GM18951 (cell line): ENCODE measurements at regions not wholly inside any gene's neighbourhood (a gene's known extent, or its start where the extent isn't known, plus 50 kb on each side); places are given as distances from the start of the nearest gene placed in this dataset.
"Not testable (repeated sequence)": the region's sequence is repeated elsewhere in the genome, so short reads cannot be mapped to it uniquely, and the experiment has no call there.

Source experiments
- POLR2A ChIP-seq: IDR thresholded peaks from 4 replicates; pipeline ENCODE4 v1.6.1; 2011; ENCODE audit warnings: mild to moderate bottlenecking; ENCODE audit not compliant: insufficient read length, insufficient read depth; ENCODE audit errors: extremely low read depth
- in situ Hi-C: fragments of 300-500 bp; cut with MboI; formaldehyde crosslinking; loops from one replicate; pipeline ENCODE4 v1.12.0; 2022; ENCODE audit warnings: low sequenced_read_pairs, mixed read lengths, inconsistent platforms; ENCODE audit not compliant: unreplicated experiment

DNA sequence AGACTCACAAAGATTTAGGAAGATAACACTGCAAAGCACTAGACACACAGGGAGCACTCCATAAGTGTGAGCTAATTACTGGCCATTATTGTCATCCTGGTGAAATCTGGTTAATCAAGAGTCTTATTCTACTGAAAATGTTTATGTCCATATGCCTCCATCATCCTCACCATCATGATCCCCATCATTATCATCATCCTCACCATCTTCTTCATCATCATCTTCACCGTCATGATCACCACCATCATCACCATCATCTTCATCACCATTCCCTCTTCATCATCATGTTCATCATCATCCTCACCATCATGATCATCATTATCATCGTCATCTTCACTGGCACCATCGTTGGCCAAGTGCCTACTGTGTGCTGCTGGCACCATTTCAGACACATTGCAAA, 76.3 kb upstream of the CARD11 start:
- in situ Hi-C loops: no loop called here

DNA sequence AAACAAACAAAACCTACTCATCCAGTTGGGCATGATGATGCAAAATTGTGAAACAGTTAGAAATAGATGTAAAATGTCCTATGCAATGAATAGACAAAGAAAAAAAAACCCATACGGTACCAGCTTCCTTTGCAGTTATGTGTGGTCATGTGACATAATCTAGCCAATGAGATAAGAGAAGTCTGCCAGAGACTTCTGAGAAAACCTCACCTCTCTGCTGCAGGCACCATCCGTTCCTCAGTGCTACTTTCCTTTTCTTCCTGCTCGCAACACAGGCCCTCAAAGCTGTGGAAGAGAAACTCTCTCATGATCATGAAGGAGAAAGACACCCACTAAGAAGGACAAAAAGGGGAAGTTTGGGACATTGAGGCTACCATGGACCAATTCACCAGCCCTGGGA, 76.8 kb upstream of the CARD11 start:
- in situ Hi-C loops: no loop called here
- TF ChIP-seq POLR2A: no peak

More for the DNA sequence above, 76.3 kb upstream of the CARD11 start:
- no peak for TF ChIP-seq POLR2A

DNA sequence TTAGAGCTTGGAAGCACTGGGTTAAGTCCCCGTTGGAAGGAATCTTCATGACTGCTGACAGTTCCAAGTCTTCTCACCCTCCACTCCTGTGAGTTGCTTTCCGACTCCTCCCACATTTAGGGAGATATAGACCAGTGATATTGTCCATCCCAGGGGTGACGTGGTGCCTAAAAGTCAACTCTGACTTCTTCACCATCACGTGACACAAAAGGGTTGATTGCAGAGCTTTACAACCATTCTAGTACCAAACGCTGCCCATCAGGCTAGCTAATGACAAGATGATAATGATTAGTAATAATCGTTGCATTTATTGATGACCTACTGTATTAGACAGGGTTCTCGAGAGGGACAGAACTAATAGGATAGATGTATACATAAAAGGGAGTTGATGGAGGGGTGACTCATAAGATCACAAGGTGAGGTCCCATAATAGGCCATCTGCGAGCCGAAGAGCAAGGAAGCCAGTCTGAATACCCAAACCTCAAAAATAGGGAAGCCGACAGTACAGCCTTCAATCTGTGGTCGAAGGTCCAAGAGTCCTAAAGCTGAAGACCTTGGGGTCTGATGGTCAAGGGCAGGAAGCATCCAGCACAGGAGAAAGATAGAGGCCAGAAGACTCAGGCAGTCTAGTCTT, 85.3 kb upstream of the CARD11 start:
- no peak for TF ChIP-seq POLR2A
- in situ Hi-C loops: no loop called here

DNA sequence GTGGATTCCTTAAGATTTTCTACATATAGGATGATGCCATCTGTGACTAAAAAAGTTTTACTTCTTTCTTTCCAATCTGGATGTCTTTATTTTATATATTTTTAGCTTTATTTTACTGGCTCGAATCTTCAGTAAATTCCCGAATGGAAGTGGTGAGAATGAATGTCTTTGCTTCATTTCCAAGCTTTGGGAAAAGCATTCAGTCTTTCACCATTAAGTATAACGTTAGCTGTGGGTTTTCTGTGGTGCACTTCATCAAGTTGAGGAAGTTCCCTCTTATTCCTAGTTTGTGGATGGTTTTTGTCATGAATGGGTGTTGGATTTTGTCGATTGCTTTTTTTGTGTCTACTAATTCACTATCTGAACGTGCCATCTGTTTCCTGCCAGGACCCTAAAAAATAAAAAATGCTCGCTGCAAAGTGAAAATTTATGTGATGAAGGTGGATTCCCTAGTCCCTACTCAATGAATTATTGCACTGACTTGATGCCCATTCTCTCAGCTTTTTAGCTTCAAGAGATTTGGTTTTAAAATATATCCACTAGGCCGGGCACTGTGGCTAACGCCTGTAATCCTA, 90.2 kb upstream of the CARD11 start:
- TF ChIP-seq POLR2A: no peak
- in situ Hi-C loops: no loop called here

DNA sequence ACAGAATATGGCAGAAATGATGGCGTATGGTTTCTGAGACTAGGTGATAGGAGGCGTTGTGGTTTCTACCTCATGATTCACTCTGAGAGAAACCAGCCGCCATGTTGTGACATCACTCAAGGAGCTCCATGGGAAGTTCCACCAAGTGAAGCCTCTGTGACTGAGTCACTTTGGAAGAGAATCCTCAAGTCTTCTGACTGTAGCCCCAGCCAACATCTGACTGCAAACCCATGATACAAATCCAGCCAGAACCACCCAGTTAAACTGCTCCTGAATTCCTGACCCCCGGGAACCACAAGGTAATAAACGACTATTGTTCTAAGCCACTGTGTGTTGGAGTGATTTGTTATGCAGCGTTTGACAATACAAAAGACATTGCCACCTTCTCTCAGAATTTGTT, 91.1 kb upstream of the CARD11 start:
- in situ Hi-C loops: no loop called here
- no peak for TF ChIP-seq POLR2A

DNA sequence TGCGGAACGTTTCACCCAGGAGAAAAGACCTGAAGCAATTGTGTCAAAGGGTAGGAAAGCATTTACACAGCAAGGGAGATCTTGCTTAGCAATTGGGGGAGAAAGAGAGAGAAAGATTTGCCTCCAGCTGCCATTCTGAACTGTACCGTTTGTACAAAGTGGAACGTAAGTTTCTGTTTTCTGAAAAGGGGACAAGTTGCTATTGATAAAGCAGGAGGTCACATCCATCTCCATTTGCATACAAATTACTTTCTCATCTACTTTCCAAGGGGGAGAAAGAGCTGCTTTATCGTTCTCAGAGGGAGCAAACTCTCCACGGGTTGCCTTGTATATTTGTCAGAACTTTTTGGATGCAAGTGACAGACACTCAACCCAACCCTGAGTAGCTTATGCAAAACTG, 92.0 kb upstream of the CARD11 start:
- TF ChIP-seq POLR2A: no peak
- in situ Hi-C loops: no loop called here

DNA sequence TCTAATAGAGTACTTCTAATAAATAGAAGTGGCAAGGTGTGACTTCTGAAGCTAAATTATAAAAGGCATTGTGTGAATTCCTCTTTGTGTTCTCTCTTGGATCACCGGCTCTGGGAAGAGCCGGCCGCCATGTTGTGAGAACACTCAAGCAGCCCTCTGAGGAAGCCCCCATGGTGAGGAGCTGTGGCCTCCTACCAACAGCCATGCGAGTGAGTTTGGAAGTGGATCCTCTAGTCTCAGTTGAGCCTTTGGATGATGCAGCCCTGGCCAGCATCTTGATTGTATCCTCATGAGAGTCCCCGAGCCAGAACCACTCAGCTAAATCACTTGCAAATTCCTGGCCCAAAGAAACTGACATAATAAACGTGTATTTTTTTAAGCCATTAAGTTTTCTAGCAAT, 94.5 kb upstream of the CARD11 start:
- in situ Hi-C loops: no loop called here

DNA sequence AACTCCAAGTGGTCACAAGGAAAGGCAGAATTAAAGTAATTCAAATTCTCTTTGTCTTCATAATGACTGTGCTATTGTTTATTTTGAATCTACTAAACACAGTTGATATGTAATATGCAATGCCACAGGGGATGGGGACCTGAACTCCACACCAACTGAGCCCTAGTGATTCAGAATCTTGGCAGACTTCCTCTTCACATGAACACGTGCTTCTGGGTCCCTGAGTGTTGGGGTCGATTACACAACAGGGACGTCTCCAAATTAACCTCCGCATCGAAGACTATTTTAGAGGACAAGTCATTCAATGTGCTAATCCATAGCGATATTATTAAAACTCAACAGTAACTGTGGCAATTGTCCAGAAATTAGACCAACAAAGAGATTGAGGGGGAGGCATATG, 95.3 kb upstream of the CARD11 start:
- no peak for TF ChIP-seq POLR2A
- in situ Hi-C loops: no loop called here

More for the DNA sequence above, 94.5 kb upstream of the CARD11 start:
- TF ChIP-seq POLR2A: no peak

DNA sequence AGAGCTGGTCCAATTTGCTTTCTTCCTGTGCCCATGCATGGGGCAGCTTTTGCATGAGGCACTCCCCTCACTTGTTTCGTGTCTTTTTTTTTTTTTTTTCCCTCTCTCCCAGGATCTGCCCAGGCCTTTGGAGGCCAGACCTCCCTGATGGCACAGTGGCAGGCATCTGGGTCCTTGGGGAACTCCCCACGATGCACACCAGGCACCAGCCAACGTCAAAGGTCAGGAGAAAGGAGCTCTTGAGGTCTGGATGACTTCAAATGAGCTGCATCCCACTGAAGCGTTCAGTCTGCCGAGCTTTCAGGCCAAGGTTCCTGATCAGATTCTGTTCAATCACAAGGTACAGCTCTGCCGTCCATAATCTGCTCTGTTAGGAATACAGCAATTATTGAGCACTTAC, 97.2 kb upstream of the CARD11 start:
- in situ Hi-C loops: no loop called here

DNA sequence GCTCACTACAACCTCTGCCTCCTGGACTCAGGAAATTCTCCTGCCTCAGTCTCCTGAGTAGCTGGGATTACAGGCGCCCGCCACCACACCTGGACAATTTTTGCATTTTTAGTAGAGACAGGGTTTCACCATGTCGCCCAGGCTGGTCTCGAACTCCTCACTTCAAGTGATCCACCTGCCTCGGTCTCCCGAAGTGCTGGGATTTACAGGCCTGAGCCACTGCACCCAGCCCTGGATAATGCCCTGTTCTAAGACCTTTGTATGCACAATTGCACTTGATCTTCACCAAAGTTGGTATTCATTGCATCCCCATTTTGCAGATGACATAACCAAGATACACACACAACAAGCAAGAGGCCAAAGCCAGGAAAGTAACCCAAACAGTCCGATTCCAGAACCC, 97.7 kb upstream of the CARD11 start:
- no peak for TF ChIP-seq POLR2A
- in situ Hi-C loops: no loop called here

More for the DNA sequence above, 97.2 kb upstream of the CARD11 start:
- TF ChIP-seq POLR2A: no peak

DNA sequence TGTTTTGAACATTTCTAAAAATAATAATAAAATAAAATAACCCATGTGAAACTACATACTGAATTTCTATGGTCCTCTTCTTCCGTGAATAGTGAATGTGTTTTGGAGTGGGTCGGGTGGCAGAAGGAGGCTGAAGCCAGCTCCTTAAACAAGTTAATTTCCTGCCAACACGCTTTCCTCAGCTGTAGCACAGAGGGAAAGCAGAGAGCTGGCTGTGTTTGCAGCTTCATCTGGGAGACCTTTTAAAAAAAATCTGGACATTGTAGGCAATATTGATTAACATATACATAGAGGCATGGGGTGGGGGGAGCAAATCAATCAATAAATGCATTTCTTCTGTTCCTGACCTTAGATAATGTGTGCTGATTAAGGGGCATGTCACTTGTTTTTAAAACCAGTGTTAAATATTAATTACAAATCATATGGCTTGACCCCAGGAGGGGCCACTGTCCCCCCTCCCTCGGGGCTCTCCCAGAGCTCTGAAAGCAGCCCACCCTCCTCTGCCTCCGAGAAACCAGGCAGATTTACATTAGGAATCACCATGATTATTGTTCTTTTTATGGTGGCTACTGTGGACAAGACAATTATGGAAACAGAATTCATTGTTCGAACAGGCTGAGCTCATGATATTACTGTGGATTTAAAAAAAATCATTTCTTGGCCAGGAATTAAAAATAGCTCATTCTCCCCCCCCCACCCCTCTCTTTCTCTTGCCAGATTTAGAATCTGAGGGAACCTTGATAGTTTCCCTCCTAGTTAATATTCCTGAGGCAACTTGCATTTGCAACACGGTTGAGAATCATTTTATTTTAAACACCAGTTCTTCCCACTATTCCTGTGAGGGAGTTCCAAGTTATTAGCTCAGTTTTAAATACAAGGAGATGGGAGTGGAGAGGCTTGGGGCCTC, 100.5 kb upstream of the CARD11 start:
- in situ Hi-C loops: no loop called here
- no peak for TF ChIP-seq POLR2A

DNA sequence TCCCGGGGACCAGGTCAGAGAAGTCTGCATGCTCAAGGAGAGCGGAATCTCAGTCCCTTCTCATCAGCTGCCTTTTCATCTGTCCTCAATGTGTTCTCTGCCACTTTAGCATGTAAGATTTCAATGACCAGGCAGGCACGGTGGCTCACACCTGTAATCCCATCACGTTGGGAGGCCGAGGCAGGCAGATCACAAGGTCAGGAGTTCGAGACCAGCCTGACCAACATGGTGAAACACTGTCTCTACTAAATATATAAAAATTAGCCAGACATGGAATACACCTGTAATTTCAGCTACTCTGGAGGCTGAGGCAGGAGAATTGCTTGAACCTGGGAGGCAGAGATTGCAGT, 101.1 kb upstream of the CARD11 start:
- in situ Hi-C loops: not testable (repeated sequence)

DNA sequence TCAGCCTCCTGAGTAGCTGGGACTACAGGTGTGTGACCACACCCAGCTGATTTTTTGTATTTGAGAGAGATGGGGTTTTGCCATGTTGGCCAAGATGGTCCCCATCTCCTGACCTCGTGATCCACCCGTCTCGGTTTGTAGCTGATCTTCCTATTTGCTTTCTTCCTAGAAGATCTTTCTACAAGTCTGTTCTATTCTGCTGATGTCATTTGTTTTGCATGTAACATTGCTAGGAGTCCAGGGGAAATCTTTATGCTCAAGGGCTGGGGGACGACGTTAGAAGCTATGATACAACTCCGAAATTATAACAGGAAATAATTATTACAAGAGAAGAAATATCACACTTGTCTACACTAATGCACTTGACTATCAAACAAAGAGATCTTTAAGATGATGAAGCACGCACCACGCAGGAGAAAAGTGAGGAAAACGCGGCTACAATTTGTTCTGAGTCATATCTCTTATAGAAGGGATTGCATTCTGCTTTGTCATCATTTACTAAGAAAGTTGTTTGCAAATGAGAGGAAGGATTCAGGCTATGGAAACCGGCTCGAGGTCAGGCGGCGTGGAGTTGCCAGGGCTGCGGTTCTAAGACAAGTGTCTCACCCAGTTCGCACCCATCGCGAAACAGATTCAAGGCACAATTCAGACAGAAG, 103.0 kb upstream of the CARD11 start:
- in situ Hi-C loops: no loop called here
- TF ChIP-seq POLR2A: no peak

DNA sequence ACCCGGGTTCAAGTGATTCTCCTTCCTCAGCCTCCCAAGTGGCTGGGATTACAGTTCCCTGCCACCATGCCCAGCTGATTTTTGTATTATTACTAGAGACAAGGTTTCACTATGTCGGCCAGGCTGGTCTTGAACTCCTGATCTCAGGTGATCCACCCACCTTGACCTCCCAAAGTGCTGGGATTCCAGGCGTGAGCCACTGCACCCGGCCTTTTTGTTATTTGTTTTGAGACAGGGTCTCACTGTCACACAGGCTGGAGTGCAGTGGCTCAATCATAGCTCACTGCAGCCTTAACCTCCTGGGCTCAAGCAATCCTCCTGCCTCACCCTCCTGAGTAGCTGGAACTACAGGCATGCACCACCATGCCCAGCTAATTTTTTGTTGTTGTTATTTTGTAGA, 104.8 kb upstream of the CARD11 start:
- in situ Hi-C loops: not testable (repeated sequence)
